GM12801 (cell line): ENCODE measurements at regions not wholly inside any gene's neighbourhood (a gene's known extent, or its start where the extent isn't known, plus 50 kb on each side); places are given as distances from the start of the nearest gene placed in this dataset.

ENCODE experiments used
- CTCF ChIP-seq: IDR thresholded peaks from one replicate; pipeline ENCODE4 v1.5.1; 2011; ENCODE audit warnings: control low read depth; ENCODE audit not compliant: insufficient read length; ENCODE audit errors: extremely low read depth

- TF ChIP-seq CTCF: no peak
Measured at GRCh38 chr5:156134216-156134615, 192.7 kb upstream of the SGCD start.

GRCh38 chr5:156135531-156135930, 191.4 kb upstream of the SGCD start:
- no peak for TF ChIP-seq CTCF

- TF ChIP-seq CTCF: no peak
Measured at GRCh38 chr5:156137071-156137869, 189.7 kb upstream of the SGCD start.

GRCh38 chr5:156142867-156143266, 184.1 kb upstream of the SGCD start:
- TF ChIP-seq CTCF: no peak

- TF ChIP-seq CTCF: no peak
Measured at GRCh38 chr5:156147261-156147943, 179.6 kb upstream of the SGCD start.

- no peak for TF ChIP-seq CTCF
Measured at GRCh38 chr5:156147944-156148285, 179.0 kb upstream of the SGCD start.

GRCh38 chr5:156148301-156148700, 178.7 kb upstream of the SGCD start:
- no peak for TF ChIP-seq CTCF
